ENCODE measurements at regions not wholly inside any gene's neighbourhood (a gene's known extent, or its start where the extent isn't known, plus 50 kb on each side); places are given as distances from the start of the nearest gene placed in this dataset.

GRCh38 chr20:16220826-16221225 lies 352.4 kb downstream of the KIF16B start:
- intact Hi-C loops (cut with DNase I), result no loop called here
- H3K9me3 ChIP-seq, result no peaks in the 10 kb centered on the region
- ATAC-seq (no peak), DNase-seq (no peak)
- no peaks in the 10 kb centered on the region for H3K36me3 ChIP-seq
- 73% methylated on average over 4 of the region's 4 CpGs for WGBS (ENCODE audit: insufficient coverage, low coverage, low lambda C conversion rate, missing lambda C conversion rate)
- no peak overlapping the region for H3K4me3 ChIP-seq
- no peaks in the 10 kb centered on the region for H3K4me1 ChIP-seq
- TF ChIP-seq CTCF (IDR thresholded peaks at IDR 0.05) (no peak), POLR2A (IDR thresholded peaks at IDR 0.05) (no peak)
- no peak overlapping the region for H3K27ac ChIP-seq
- H3K27me3 ChIP-seq, result no peaks in the 10 kb centered on the region

- no peak overlapping the region for H3K27ac ChIP-seq
- TF ChIP-seq POLR2A (IDR thresholded peaks at IDR 0.05) (no peak), CTCF (IDR thresholded peaks at IDR 0.05) (no peak)
- DNase-seq, result no peak
- H3K27me3 ChIP-seq, result no peaks in the 10 kb centered on the region
- no peaks in the 10 kb centered on the region for H3K36me3 ChIP-seq
- no peaks in the 10 kb centered on the region for H3K9me3 ChIP-seq
- no peaks in the 10 kb centered on the region for H3K4me1 ChIP-seq
- intact Hi-C loops (cut with DNase I), result no loop called here
- no peak for ATAC-seq
- no peak overlapping the region for H3K4me3 ChIP-seq
Measured at GRCh38 chr20:16219182-16219581, 354.1 kb downstream of the KIF16B start.

GRCh38 chr20:16216914-16217230 lies 356.4 kb downstream of the KIF16B start:
- ATAC-seq (no peak), DNase-seq (no peak)
- H3K9me3 ChIP-seq, result no peaks in the 10 kb centered on the region
- no peak overlapping the region for H3K27ac ChIP-seq
- no peaks in the 10 kb centered on the region for H3K27me3 ChIP-seq
- H3K36me3 ChIP-seq, result no peaks in the 10 kb centered on the region
- intact Hi-C loops (cut with DNase I), result no loop called here
- H3K4me1 ChIP-seq, result no peaks in the 10 kb centered on the region
- WGBS (ENCODE audit: insufficient coverage, low coverage, low lambda C conversion rate, missing lambda C conversion rate), result 81% methylated on average over 3 of the region's 6 CpGs
- H3K4me3 ChIP-seq, result no peak overlapping the region
- TF ChIP-seq CTCF (IDR thresholded peaks at IDR 0.05) (no peak), POLR2A (IDR thresholded peaks at IDR 0.05) (no peak)

GRCh38 chr20:16216227-16216913 lies 356.9 kb downstream of the KIF16B start:
- H3K4me1 ChIP-seq, result no peaks in the 10 kb centered on the region
- DNase-seq (no peak), ATAC-seq (no peak)
- WGBS (ENCODE audit: insufficient coverage, low coverage, low lambda C conversion rate, missing lambda C conversion rate), result 77% methylated on average over 10 of the region's 10 CpGs
- no peak for TF ChIP-seq POLR2A (IDR thresholded peaks at IDR 0.05)
- TF ChIP-seq CTCF (IDR thresholded peaks at IDR 0.05), result no peak
- no peaks in the 10 kb centered on the region for H3K27me3 ChIP-seq
- H3K4me3 ChIP-seq, result no peak overlapping the region
- intact Hi-C loops (cut with DNase I), result no loop called here
- H3K36me3 ChIP-seq, result no peaks in the 10 kb centered on the region
- H3K9me3 ChIP-seq, result no peaks in the 10 kb centered on the region
- no peak overlapping the region for H3K27ac ChIP-seq

- intact Hi-C loops (cut with DNase I), result no loop called here
- 38% methylated on average over 2 of the region's 4 CpGs for WGBS (ENCODE audit: insufficient coverage, low coverage, low lambda C conversion rate, missing lambda C conversion rate)
- TF ChIP-seq CTCF (IDR thresholded peaks at IDR 0.05) (no peak), POLR2A (IDR thresholded peaks at IDR 0.05) (no peak)
- Histone ChIP-seq H3K4me3 (no peak overlapping the region), H3K9me3 (no peaks in the 10 kb centered on the region), H3K27ac (no peak overlapping the region), H3K27me3 (no peaks in the 10 kb centered on the region), H3K36me3 (no peaks in the 10 kb centered on the region), H3K4me1 (no peaks in the 10 kb centered on the region)
- DNase-seq (no peak), ATAC-seq (no peak)
Measured at GRCh38 chr20:16215041-16215440, 358.2 kb downstream of the KIF16B start.
